ENCODE measurements at regions not wholly inside any gene's neighbourhood (a gene's known extent, or its start where the extent isn't known, plus 50 kb on each side); places are given as distances from the start of the nearest gene placed in this dataset.

- Histone ChIP-seq H3K4me2 (ENCODE audit: low read length) (no peak overlapping the region), H3K9ac (no peak overlapping the region), H3K4me3 (ENCODE audit: low read depth, low read length) (no peak overlapping the region), H3K4me1 (no peaks in the 10 kb centered on the region), H3K27ac (no peak overlapping the region), H3K79me2 (no peaks in the 10 kb centered on the region), H2AFZ (no peak overlapping the region), H3K36me3 (ENCODE audit: control insufficient read depth, insufficient read depth, low read length) (no peaks in the 10 kb centered on the region), H3K9me3 (ENCODE audit: control insufficient read depth, low read length) (no peaks in the 10 kb centered on the region), H3K27me3 (ENCODE audit: control insufficient read depth, insufficient read depth, low read length) (no peaks in the 10 kb centered on the region)
- TF ChIP-seq, protein P1, sequence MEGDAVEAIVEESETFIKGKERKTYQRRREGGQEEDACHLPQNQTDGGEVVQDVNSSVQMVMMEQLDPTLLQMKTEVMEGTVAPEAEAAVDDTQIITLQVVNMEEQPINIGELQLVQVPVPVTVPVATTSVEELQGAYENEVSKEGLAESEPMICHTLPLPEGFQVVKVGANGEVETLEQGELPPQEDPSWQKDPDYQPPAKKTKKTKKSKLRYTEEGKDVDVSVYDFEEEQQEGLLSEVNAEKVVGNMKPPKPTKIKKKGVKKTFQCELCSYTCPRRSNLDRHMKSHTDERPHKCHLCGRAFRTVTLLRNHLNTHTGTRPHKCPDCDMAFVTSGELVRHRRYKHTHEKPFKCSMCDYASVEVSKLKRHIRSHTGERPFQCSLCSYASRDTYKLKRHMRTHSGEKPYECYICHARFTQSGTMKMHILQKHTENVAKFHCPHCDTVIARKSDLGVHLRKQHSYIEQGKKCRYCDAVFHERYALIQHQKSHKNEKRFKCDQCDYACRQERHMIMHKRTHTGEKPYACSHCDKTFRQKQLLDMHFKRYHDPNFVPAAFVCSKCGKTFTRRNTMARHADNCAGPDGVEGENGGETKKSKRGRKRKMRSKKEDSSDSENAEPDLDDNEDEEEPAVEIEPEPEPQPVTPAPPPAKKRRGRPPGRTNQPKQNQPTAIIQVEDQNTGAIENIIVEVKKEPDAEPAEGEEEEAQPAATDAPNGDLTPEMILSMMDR (IDR thresholded peaks at IDR 0.05), result no peak
Observed at GRCh38 chr6:113148566-113148965, 708.6 kb upstream of the MARCKS start.

DNA sequence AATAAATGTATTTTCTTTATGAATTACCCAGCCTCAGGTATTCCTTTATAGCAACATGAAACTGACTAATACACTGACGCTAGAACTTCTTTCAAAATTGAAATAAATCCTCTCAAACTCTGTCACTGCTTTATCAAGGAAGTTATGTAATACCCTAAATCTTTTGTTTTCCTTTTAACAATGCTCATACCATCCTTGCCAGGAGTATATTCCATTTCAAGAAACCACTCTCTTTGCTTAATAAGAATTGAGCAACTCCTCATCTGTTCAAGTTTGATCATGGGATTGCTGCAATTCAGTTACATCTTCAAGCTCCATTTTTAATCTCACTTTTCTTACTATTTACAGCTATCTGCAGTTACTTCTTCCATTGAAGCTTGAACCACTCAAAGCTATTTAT is 707.6 kb upstream of the MARCKS start:
- no peaks in the 10 kb centered on the region for H3K79me2 ChIP-seq
- no peaks in the 10 kb centered on the region for H3K9me3 ChIP-seq (ENCODE audit: control insufficient read depth, low read length)
- no peaks in the 10 kb centered on the region for H3K27me3 ChIP-seq (ENCODE audit: control insufficient read depth, insufficient read depth, low read length)
- no peak overlapping the region for H3K4me2 ChIP-seq (ENCODE audit: low read length)
- TF ChIP-seq, protein P1 (IDR thresholded peaks at IDR 0.05), result no peak
- H3K27ac ChIP-seq, result no peak overlapping the region
- H3K4me1 ChIP-seq, result no peaks in the 10 kb centered on the region
- no peak overlapping the region for H3K4me3 ChIP-seq (ENCODE audit: low read depth, low read length)
- H2AFZ ChIP-seq, result no peak overlapping the region
- H3K9ac ChIP-seq, result no peak overlapping the region
- no peaks in the 10 kb centered on the region for H3K36me3 ChIP-seq (ENCODE audit: control insufficient read depth, insufficient read depth, low read length)

- Histone ChIP-seq H3K27ac (no peak overlapping the region), H3K27me3 (ENCODE audit: control insufficient read depth, insufficient read depth, low read length) (no peaks in the 10 kb centered on the region), H3K36me3 (ENCODE audit: control insufficient read depth, insufficient read depth, low read length) (no peaks in the 10 kb centered on the region), H3K79me2 (no peaks in the 10 kb centered on the region), H3K9me3 (ENCODE audit: control insufficient read depth, low read length) (no peaks in the 10 kb centered on the region), H3K4me1 (no peaks in the 10 kb centered on the region), H3K4me3 (ENCODE audit: low read depth, low read length) (no peak overlapping the region), H3K4me2 (ENCODE audit: low read length) (no peak overlapping the region), H2AFZ (no peak overlapping the region), H3K9ac (no peak overlapping the region)
- TF ChIP-seq, protein P1 (IDR thresholded peaks at IDR 0.05), result no peak
Observed at GRCh38 chr6:113160306-113161017, 696.7 kb upstream of the MARCKS start.

- Histone ChIP-seq H3K9ac (no peak overlapping the region), H3K36me3 (ENCODE audit: control insufficient read depth, insufficient read depth, low read length) (no peaks in the 10 kb centered on the region), H3K27me3 (ENCODE audit: control insufficient read depth, insufficient read depth, low read length) (no peaks in the 10 kb centered on the region), H3K9me3 (ENCODE audit: control insufficient read depth, low read length) (no peaks in the 10 kb centered on the region), H3K4me2 (ENCODE audit: low read length) (no peak overlapping the region), H3K27ac (no peak overlapping the region), H2AFZ (no peak overlapping the region), H3K4me1 (no peaks in the 10 kb centered on the region), H3K4me3 (ENCODE audit: low read depth, low read length) (no peak overlapping the region), H3K79me2 (no peaks in the 10 kb centered on the region)
- TF ChIP-seq, protein P1 (IDR thresholded peaks at IDR 0.05), result no peak
Observed at GRCh38 chr6:113161018-113161315, 696.2 kb upstream of the MARCKS start.

GRCh38 chr6:113162739-113163138 is 694.4 kb upstream of the MARCKS start:
- TF ChIP-seq, protein P1 (IDR thresholded peaks at IDR 0.05), result no peak
- Histone ChIP-seq H3K79me2 (no peaks in the 10 kb centered on the region), H3K4me2 (ENCODE audit: low read length) (no peak overlapping the region), H3K27ac (no peak overlapping the region), H3K9ac (no peak overlapping the region), H3K27me3 (ENCODE audit: control insufficient read depth, insufficient read depth, low read length) (no peaks in the 10 kb centered on the region), H3K4me1 (no peaks in the 10 kb centered on the region), H3K9me3 (ENCODE audit: control insufficient read depth, low read length) (no peaks in the 10 kb centered on the region), H2AFZ (no peak overlapping the region), H3K36me3 (ENCODE audit: control insufficient read depth, insufficient read depth, low read length) (no peaks in the 10 kb centered on the region), H3K4me3 (ENCODE audit: low read depth, low read length) (no peak overlapping the region)
